Adipocyte (in vitro differentiated cells): ENCODE measurements at regions not wholly inside any gene's neighbourhood (a gene's known extent, or its start where the extent isn't known, plus 50 kb on each side); places are given as distances from the start of the nearest gene placed in this dataset.
"Not testable (repeated sequence)": the region's sequence is repeated elsewhere in the genome, so short reads cannot be mapped to it uniquely, and the experiment has no call there.

ENCODE experiments used
- DNase-seq: peaks from one replicate; pipeline ENCODE4 v3.0.0-alpha.2; 2015; ENCODE audit warnings: low read depth
- H3K27me3 ChIP-seq: replicated peaks from 2 replicates; pipeline ENCODE4 v1.7.0; 2013; ENCODE audit warnings: mild to moderate bottlenecking, low read length, moderate library complexity; ENCODE audit not compliant: control insufficient read depth, insufficient read depth
- H3K36me3 ChIP-seq: 2 replicates; pipeline ENCODE4 v1.7.0; 2013; ENCODE audit warnings: low read length, mild to moderate bottlenecking, moderate library complexity; ENCODE audit not compliant: control insufficient read depth, insufficient read depth, severe bottlenecking
- H3K4me1 ChIP-seq: 2 replicates; pipeline ENCODE4 v1.7.0; 2013; ENCODE audit warnings: mild to moderate bottlenecking, low read length, moderate library complexity; ENCODE audit not compliant: control insufficient read depth, insufficient read depth
- H3K4me3 ChIP-seq: 2 replicates; pipeline ENCODE4 v1.7.0; 2013; ENCODE audit warnings: mild to moderate bottlenecking, low read length, moderate library complexity
- H3K9ac ChIP-seq: 2 replicates; pipeline ENCODE4 v1.7.0; 2013; ENCODE audit warnings: mild to moderate bottlenecking, low read length, moderate library complexity
- H3K9me3 ChIP-seq: 2 replicates; pipeline ENCODE4 v1.7.0; 2013; ENCODE audit warnings: mild to moderate bottlenecking, low read length, moderate library complexity; ENCODE audit not compliant: control insufficient read depth

DNA sequence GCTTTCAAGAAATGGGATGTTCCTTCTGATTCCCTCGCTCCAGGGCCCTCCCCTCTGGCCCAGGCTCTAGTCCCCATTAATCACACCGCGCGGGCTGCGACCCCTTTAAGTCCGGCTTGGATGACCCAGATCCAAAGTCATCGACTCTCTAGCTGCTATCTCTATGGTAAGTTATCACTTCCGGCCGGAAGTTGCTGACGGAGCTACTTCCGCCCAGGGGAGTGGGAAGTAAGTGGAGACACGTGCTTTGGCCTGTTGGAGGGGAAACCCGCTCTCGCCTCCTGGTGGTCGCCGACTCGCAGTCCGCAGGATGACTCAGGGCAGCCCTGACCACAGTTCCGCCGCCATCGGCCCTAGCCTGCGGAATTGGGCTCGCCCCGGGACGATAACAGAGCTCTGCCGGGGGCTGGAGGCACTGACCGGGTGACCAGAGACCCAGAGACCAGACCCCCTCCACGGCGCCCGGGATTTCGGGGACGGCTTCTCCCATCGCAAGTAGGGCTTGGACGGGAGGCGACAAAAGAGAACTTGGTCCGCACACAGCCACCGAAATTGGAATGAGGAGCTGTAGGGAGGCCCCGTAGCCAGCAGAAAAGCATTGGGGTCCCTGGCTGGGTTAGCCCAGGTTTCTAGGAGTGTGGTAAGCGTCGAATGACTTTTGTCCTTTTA lies 52.2 kb upstream of the SEC14L1 start:
- peak; percentile 96 for DNase-seq
- H3K4me3 ChIP-seq: peak overlapping the region; percentile 95

DNA sequence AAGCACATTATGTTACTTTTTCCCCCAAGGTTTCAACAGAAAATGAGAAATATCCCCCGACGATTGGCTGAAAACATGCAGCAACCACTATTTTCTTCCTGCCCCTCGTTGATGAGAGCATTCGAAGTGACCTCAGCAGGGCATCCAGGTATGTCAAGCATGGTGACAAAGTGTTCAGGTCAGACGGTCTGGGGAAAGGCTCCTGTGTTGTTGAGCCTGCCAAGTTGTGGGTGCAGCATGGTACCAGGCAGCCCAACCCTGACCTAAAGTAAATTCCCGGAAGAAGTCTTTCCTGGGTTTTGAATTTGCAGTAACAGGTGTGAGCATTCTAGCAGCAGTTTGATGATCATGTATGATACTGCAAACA lies 51.7 kb upstream of the SEC14L1 start:
- H3K4me3 ChIP-seq: peak overlapping the region; percentile 95
- peaks cover 15% of the 10 kb centered on the region for H3K4me1 ChIP-seq
- H3K9me3 ChIP-seq: no peaks in the 10 kb centered on the region
- peak overlapping the region; percentile 96 for H3K9ac ChIP-seq
- no peaks in the 10 kb centered on the region for H3K27me3 ChIP-seq
- peaks cover 33% of the 10 kb centered on the region for H3K36me3 ChIP-seq
- no peak for DNase-seq

More for the DNA sequence above, 52.2 kb upstream of the SEC14L1 start:
- Histone ChIP-seq H3K9me3 (no peaks in the 10 kb centered on the region), H3K9ac (peak overlapping the region; percentile 96), H3K27me3 (no peaks in the 10 kb centered on the region), H3K36me3 (peaks cover 28% of the 10 kb centered on the region), H3K4me1 (peaks cover 15% of the 10 kb centered on the region)

DNA sequence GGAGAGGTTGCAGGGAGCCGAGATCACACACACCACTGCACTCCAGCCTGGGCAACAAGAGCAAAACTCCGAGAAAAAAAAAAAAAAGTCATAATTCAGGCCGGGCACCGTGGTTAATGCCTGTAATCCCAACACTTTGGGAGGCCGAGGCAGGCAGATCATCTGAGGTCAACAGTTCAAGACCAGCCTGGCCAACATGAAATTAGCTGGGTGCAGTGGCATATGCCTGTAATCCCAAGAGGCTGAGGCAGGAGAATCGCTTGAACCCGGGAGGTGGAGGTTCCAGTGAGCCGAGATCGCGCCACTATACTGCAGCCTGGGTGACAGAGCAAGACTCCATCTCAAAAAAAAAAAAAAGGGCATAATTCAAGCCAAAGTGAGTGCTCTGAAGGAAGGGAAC lies 50.8 kb upstream of the SEC14L1 start:
- peak overlapping the region; percentile 95 for H3K4me3 ChIP-seq
- H3K27me3 ChIP-seq, H3K9me3 ChIP-seq, DNase-seq: not testable (repeated sequence)
- H3K9ac ChIP-seq: peak overlapping the region; percentile 96
- peaks cover 41% of the 10 kb centered on the region for H3K36me3 ChIP-seq
- peaks cover 15% of the 10 kb centered on the region for H3K4me1 ChIP-seq

DNA sequence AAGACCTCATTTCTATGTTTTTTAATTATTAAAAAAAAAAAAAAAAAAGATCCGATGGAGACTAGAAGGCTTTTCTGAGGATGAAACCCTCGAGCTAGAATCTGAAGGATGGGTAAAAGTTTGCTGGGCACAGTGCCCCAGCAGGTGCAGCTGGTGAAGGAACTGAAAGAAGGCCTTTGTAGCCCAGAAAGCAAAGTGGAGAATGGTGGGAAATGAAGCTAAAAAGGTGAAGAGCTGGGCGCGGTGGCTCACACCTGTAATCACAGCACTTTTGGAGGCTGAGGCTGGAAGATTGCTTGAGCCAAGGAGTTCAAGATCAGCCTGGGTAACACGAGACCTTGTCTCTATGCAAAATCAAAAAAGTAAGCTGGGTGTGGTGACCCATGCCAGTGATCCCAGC lies 50.3 kb upstream of the SEC14L1 start:
- Histone ChIP-seq H3K9me3 (no peaks in the 10 kb centered on the region), H3K9ac (no peak overlapping the region), H3K4me1 (peaks cover 15% of the 10 kb centered on the region), H3K36me3 (peaks cover 46% of the 10 kb centered on the region), H3K4me3 (no peak overlapping the region), H3K27me3 (no peaks in the 10 kb centered on the region)
- no peak for DNase-seq
